Pancreas (tissue), 10 donors: ENCODE measurements at regions not wholly inside any gene's neighbourhood (a gene's known extent, or its start where the extent isn't known, plus 50 kb on each side); places are given as distances from the start of the nearest gene placed in this dataset.
A peak's percentile ranks its signal among the peaks of the same experiment; 100 is the strongest.

Experiments used
- ATAC-seq, 4 donors: fragments of 200-7000 bp; cut with Tn5 transposase; one replicate each; pipeline versions ENCODE4 v1.8.0 to v1.9.1; 2020; ENCODE audit warnings: mild to moderate bottlenecking in 4 of 4, moderate library complexity in 4 of 4
- DNase-seq, 6 donors: peaks; one replicate each; pipeline ENCODE4 v3.0.0-alpha.2; 2020
- FAIRE-seq: peaks from 2 replicates; lab custom pipeline; 2012; peaks lifted over from hg19 to GRCh38; lab: Jason Lieb, UNC
- H3K27ac ChIP-seq, 4 donors: fragments of 200-600 bp; sonication (generic); 1 replicate in 3 of 4; 2 replicates in 1 of 4; pipeline versions ENCODE4 v1.5.0 to v1.8.0; 2020
- H3K27me3 ChIP-seq, 4 donors: fragments of 200-600 bp; one replicate each; pipeline ENCODE4 v1.8.0; 2021
- H3K36me3 ChIP-seq, 3 donors: fragments of 200-600 bp; sonication (generic) in 1 of 3; one replicate each; pipeline versions ENCODE4 v1.5.0 to v1.8.0; 2020 to 2021
- H3K4me1 ChIP-seq, 3 donors: fragments of 200-600 bp; one replicate each; pipeline ENCODE4 v1.8.0; 2021
- H3K4me3 ChIP-seq, 4 donors: fragments of 200-600 bp; sonication (generic) in 2 of 4; one replicate each; pipeline versions ENCODE4 v1.5.0 to v1.8.0; 2020 to 2021
- H3K9me3 ChIP-seq, 4 donors: fragments of 200-600 bp; one replicate each; pipeline ENCODE4 v1.8.0; 2021
- WGBS, 2 donors: extraction: QIAGEN DNeasy Blood & Tissue Kit; methylation state at CpG; one replicate each; pipeline ENCODE4 v1.1.7; 2013; 5-methylcytosine and 5-hydroxymethylcytosine counted together
- intact Hi-C, 3 donors: fragments of 100-400 bp; cut with DNase I; formaldehyde crosslinking; loops; one replicate each; pipeline versions ENCODE4 v1.11.1 to v1.14.2; 2022
- TF ChIP-seq, protein P1 (sequence below), 4 donors: fragments of 200-600 bp; sonication (generic) in 3 of 4; IDR thresholded peaks; one replicate each; pipeline versions ENCODE4 v1.5.0 to v1.8.0; 2021; ENCODE audit warnings: antibody characterized with exemption in 4 of 4
- donor health status: healthy with polysubstance abuse.
- donor health status: DM: no; HTN: no; CAD: no; lungs with moderate emphysema.
- donor health status: DM: no; HTN: no; CAD: no.
- donor health status: control.
- donor health status: control.
- donor health status: Bipolar disorder and iron deficiency.
- donor health status: DM: yes; HTN: yes; CAD: no.
- donor health status: DM: no; HTN: no; CAD: no.
- donor health status: DM: no; HTN: no; CAD: no.
- donor health status: DM: yes; HTN: yes; CAD: no.

DNA sequence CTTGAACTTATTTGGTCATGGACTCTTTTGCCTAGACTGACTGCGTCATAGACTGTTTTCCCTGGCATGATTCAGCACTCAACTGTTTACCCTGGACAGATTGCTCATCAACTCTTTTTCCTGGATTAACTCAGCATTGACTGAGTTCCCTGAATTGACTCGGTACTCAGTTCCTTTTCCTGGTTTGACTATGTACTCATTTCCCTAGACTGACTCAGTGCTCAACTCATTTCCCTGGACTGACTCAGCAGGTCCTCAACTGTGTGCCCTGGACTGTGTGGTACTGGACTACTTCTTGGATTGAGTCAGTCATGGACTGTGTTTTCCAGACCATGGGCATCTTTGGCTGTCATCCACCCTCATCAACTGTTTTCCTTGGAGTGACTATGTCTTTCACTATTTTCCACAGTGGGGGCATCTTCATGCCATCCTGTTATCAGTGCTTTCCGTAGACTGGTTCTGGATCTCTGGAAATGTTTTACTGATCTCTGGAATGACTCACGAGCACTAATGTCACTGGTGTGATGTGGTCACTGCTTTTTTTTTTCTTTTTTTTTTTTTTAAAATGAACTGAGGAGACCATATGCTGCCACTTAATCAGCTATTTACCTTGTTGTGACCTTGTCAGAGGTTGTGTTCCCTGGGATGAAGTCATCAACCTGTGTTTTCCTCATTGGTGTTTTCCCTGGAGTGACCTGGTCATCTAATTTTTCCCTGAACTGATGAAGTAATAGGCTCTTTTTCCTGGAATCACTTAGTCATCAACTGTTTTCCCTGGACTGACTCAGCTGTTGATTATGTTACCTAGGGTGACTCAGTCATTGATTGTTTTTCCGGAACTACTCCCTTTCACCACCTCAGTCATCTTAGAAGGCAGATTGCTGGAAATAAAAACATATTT is 1225.5 kb downstream of the NLGN4Y start:
- H3K4me3 ChIP-seq: no peak overlapping the region
- no peaks in the 10 kb centered on the region for H3K27me3 ChIP-seq
- ATAC-seq (no peak), FAIRE-seq (no peak), DNase-seq (peak in 1 of 6 donors; percentile 11)
- 28% methylated on average over 5 of the region's 5 CpGs; no CpG with 5 or more reads in 1 of the 2 donors for WGBS, 2 donors
- no peaks in the 10 kb centered on the region for H3K9me3 ChIP-seq
- intact Hi-C loops: no loop called here
- no peak overlapping the region for H3K27ac ChIP-seq
- no peaks in the 10 kb centered on the region for H3K4me1 ChIP-seq
- TF ChIP-seq, protein P1, sequence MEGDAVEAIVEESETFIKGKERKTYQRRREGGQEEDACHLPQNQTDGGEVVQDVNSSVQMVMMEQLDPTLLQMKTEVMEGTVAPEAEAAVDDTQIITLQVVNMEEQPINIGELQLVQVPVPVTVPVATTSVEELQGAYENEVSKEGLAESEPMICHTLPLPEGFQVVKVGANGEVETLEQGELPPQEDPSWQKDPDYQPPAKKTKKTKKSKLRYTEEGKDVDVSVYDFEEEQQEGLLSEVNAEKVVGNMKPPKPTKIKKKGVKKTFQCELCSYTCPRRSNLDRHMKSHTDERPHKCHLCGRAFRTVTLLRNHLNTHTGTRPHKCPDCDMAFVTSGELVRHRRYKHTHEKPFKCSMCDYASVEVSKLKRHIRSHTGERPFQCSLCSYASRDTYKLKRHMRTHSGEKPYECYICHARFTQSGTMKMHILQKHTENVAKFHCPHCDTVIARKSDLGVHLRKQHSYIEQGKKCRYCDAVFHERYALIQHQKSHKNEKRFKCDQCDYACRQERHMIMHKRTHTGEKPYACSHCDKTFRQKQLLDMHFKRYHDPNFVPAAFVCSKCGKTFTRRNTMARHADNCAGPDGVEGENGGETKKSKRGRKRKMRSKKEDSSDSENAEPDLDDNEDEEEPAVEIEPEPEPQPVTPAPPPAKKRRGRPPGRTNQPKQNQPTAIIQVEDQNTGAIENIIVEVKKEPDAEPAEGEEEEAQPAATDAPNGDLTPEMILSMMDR (IDR thresholded peaks at IDR 0.05): no peak
- no peaks in the 10 kb centered on the region for H3K36me3 ChIP-seq

DNA sequence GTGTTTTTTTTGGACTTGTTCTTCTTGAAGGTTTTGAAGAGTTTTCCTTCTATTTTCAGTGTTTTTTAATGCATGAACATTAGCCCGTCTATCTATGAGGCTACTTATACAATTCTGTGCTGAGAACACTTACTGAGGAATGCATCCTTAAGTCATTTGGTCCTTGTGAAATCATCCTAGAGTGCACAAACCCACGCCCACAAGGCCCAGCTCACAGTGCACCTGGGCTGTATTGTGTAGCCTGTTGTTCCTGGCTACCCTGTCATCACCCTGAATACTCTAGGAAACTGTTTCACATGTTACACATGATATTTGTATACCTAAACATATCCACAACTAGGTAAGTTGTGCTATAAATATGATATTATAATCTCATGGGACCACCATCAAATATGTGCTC is 1226.7 kb downstream of the NLGN4Y start:
- 66% methylated on average over 2 of the region's 2 CpGs; no CpG with 5 or more reads in 1 of the 2 donors for WGBS, 2 donors

DNA sequence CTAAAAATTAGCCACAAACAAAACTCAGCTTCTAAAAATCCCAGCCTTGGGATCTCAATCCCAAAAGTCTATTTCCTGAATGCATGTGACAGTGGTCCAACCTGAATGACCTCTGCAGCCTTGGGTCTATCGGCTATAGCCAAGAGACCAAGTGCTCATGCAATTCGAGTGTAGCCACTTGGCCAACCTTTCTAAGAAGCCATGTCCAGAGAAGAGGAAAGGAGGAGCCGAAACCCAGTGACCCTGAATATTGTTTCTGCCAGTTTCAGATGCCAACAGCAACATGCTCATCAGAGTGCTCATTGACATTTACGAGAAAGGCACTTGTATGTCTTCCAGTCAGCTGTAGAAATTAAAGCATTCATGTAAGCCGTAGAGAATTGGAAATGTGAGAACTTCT is 1231.9 kb downstream of the NLGN4Y start:
- TF ChIP-seq, protein P1 (IDR thresholded peaks at IDR 0.05): no peak
- WGBS, 2 donors: 67% methylated on average over 5 of the region's 5 CpGs; no CpG with 5 or more reads in 1 of the 2 donors
- FAIRE-seq (no peak), ATAC-seq (no peak), DNase-seq (no peak)
- intact Hi-C loops: no loop called here
- Histone ChIP-seq H3K4me3 (no peak overlapping the region), H3K4me1 (no peaks in the 10 kb centered on the region), H3K27me3 (no peaks in the 10 kb centered on the region), H3K36me3 (no peaks in the 10 kb centered on the region), H3K27ac (no peak overlapping the region), H3K9me3 (no peaks in the 10 kb centered on the region)

More for the DNA sequence above, 1226.7 kb downstream of the NLGN4Y start:
- DNase-seq (no peak), FAIRE-seq (no peak), ATAC-seq (no peak)
- H3K4me1 ChIP-seq: no peaks in the 10 kb centered on the region
- no peaks in the 10 kb centered on the region for H3K36me3 ChIP-seq
- intact Hi-C loops: no loop called here
- H3K27ac ChIP-seq: no peak overlapping the region
- H3K9me3 ChIP-seq: no peaks in the 10 kb centered on the region
- TF ChIP-seq, protein P1 (IDR thresholded peaks at IDR 0.05): no peak
- no peaks in the 10 kb centered on the region for H3K27me3 ChIP-seq
- H3K4me3 ChIP-seq: no peak overlapping the region

DNA sequence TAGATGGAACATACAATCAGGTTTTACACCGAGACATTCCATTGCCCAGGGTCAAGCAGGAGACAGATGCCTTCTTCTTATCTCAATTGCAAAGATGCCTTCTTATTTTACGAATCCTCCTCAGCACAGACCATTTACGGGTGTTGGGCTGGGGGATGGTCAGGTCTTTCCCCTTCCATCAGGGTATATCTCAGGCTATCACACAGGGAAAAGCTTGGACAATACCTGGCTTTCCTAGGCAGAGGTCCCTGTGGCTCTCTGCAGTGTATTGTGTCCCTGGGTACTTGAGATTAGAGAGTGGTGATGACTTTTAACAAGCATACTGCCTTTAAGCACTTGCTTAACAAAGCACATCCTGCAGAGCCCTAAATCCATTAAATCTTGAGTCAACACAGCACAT is 1249.2 kb downstream of the NLGN4Y start:
- Histone ChIP-seq H3K27me3 (no peaks in the 10 kb centered on the region), H3K27ac (no peak overlapping the region), H3K36me3 (no peaks in the 10 kb centered on the region), H3K9me3 (no peaks in the 10 kb centered on the region), H3K4me3 (no peak overlapping the region), H3K4me1 (no peaks in the 10 kb centered on the region)
- WGBS, 2 donors: 36% methylated on average over 3 of the region's 3 CpGs; no CpG with 5 or more reads in 1 of the 2 donors
- DNase-seq (no peak), ATAC-seq (no peak), FAIRE-seq (no peak)
- intact Hi-C loops: no loop called here
- TF ChIP-seq, protein P1 (IDR thresholded peaks at IDR 0.05): no peak

DNA sequence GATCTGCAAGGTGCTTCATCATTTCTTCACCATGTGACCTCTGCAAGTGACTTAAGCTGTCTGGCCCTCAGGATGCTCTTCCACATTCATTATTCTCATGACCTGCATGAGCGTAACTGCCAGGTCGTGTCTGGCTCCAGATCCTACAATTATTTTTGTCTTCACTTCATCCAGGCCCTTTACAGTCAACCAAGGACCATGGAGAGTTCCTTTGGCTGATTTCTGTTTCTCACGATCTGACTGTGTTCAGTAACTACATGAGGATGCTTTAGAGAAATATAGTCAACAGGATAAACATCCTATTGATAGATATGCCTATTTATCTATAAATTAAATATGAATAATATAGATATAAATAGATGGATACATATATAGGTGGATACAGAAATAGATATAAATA is 1251.6 kb downstream of the NLGN4Y start:
- TF ChIP-seq, protein P1 (IDR thresholded peaks at IDR 0.05): no peak
- H3K27me3 ChIP-seq: no peaks in the 10 kb centered on the region
- H3K36me3 ChIP-seq: no peaks in the 10 kb centered on the region
- H3K4me1 ChIP-seq: no peaks in the 10 kb centered on the region
- H3K27ac ChIP-seq: no peak overlapping the region
- DNase-seq: no peak
- FAIRE-seq: no peak
- ATAC-seq: no peak
- 40% methylated on average over 3 of the region's 3 CpGs; no CpG with 5 or more reads in 1 of the 2 donors for WGBS, 2 donors
- intact Hi-C loops: no loop called here
- no peaks in the 10 kb centered on the region for H3K9me3 ChIP-seq
- H3K4me3 ChIP-seq: no peak overlapping the region
